HG02623 (cell line): ENCODE measurements at regions not wholly inside any gene's neighbourhood (a gene's known extent, or its start where the extent isn't known, plus 50 kb on each side); places are given as distances from the start of the nearest gene placed in this dataset.

Experiments
- ATAC-seq: cut with Tn5 transposase; IDR thresholded peaks from one replicate; pipeline ENCODE4 v1.9.1; 2021; ENCODE audit warnings: moderate library complexity; ENCODE audit not compliant: unreplicated experiment

GRCh38 chr9:87437966-87438365 lies 59.7 kb upstream of the DAPK1 start:
- ATAC-seq, result no peak

GRCh38 chr9:87441251-87441650 lies 56.4 kb upstream of the DAPK1 start:
- ATAC-seq, result no peak

- no peak for ATAC-seq
These were observed 55.2 kb upstream of the DAPK1 start for GRCh38 chr9:87442451-87442850.

GRCh38 chr9:87443006-87443405 lies 54.7 kb upstream of the DAPK1 start:
- ATAC-seq, result no peak

- ATAC-seq, result no peak
These were observed 54.2 kb upstream of the DAPK1 start for GRCh38 chr9:87443461-87443860.

- ATAC-seq, result peak; percentile 89
These were observed 52.0 kb upstream of the DAPK1 start for GRCh38 chr9:87445646-87446045.

GRCh38 chr9:87446527-87446926 lies 51.1 kb upstream of the DAPK1 start:
- no peak for ATAC-seq

- no peak for ATAC-seq
These were observed 49.9 kb upstream of the DAPK1 start for GRCh38 chr9:87447547-87448432.
